ENCODE measurements at regions not wholly inside any gene's neighbourhood (a gene's known extent, or its start where the extent isn't known, plus 50 kb on each side); places are given as distances from the start of the nearest gene placed in this dataset.

- no peak for TF ChIP-seq EZH2phosphoT487 (IDR thresholded peaks at IDR 0.05; ENCODE audit: low read length)
- TF ChIP-seq, protein P1, sequence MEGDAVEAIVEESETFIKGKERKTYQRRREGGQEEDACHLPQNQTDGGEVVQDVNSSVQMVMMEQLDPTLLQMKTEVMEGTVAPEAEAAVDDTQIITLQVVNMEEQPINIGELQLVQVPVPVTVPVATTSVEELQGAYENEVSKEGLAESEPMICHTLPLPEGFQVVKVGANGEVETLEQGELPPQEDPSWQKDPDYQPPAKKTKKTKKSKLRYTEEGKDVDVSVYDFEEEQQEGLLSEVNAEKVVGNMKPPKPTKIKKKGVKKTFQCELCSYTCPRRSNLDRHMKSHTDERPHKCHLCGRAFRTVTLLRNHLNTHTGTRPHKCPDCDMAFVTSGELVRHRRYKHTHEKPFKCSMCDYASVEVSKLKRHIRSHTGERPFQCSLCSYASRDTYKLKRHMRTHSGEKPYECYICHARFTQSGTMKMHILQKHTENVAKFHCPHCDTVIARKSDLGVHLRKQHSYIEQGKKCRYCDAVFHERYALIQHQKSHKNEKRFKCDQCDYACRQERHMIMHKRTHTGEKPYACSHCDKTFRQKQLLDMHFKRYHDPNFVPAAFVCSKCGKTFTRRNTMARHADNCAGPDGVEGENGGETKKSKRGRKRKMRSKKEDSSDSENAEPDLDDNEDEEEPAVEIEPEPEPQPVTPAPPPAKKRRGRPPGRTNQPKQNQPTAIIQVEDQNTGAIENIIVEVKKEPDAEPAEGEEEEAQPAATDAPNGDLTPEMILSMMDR (IDR thresholded peaks at IDR 0.05; ENCODE audit: low read length) = no peak
These were observed 285.3 kb downstream of the FAM43A start for GRCh38 chr3:194971009-194971408.

All from MM.1S (cell line).